K562 (cell line): ENCODE measurements at regions not wholly inside any gene's neighbourhood (a gene's known extent, or its start where the extent isn't known, plus 50 kb on each side); places are given as distances from the start of the nearest gene placed in this dataset.

Experiments
- ATAC-seq: fragments of 200-7000 bp; cut with Tn5 transposase; 3 replicates; pipeline ENCODE4 v1.9.1; 2020; ENCODE audit warnings: moderate library complexity
- BruUV-seq: library from RNA; stranded (reverse); fragments of 400-500 nt; replicated peaks from 2 replicates; lab custom pipeline; 2021; lab: Mats Ljungman, UMichigan
- CTCF ChIA-PET: fragments of 300-600 bp; formaldehyde crosslinking; extraction: SDS; loops from one replicate; lab custom pipeline; 2021; ENCODE audit warnings: low intra/inter-chr PET ratio; lab: Yijun Ruan, JAX
- POLR2A ChIA-PET: fragments of 300-600, 350-650 bp; sonication (Branson Sonifier 250); formaldehyde crosslinking; extraction: SDS; loops from one replicate; lab custom pipeline; 2021; ENCODE audit warnings: antibody characterized with exemption, inconsistent platforms; lab: Yijun Ruan, JAX
- DNase-seq, 4 experiments: peaks; one replicate each; pipeline versions ENCODE4 v3.0.0 to v3.0.0-alpha.2; 2011 to 2018; ENCODE audit warnings: low spot score in 3 of 4, mixed read lengths in 3 of 4; ENCODE audit errors: extremely low read depth in 1 of 4
- FAIRE-seq: peaks from 2 replicates; lab custom pipeline; 2011; peaks lifted over from hg19 to GRCh38; lab: Jason Lieb, UNC
- H2AFZ ChIP-seq: 2 replicates; pipeline ENCODE4 v1.6.0; 2011; ENCODE audit warnings: low read depth, low read length, control low read depth, inconsistent platforms
- H3K27ac ChIP-seq: fragments of 200-600 bp; 3 replicates; pipeline ENCODE4 v1.8.0; 2011; ENCODE audit warnings: low read depth, mild to moderate bottlenecking, control low read depth, inconsistent platforms, low read length, moderate library complexity, mixed read lengths; ENCODE audit errors: extremely low read depth
- H3K27me3 ChIP-seq, 2 experiments: fragments of 300-600 bp in 1 of 2; 2 replicates in 1 of 2; 3 replicates in 1 of 2; pipeline versions ENCODE4 v1.6.0 to v1.8.0; 2011; ENCODE audit warnings: inconsistent platforms in 2 of 2, low read length in 2 of 2, mild to moderate bottlenecking in 1 of 2, mixed read lengths in 1 of 2, moderate library complexity in 1 of 2; ENCODE audit not compliant: control insufficient read depth in 2 of 2, insufficient read depth in 2 of 2
- H3K36me3 ChIP-seq: fragments of 300-600 bp; 3 replicates; pipeline ENCODE4 v1.8.0; 2011; ENCODE audit warnings: mild to moderate bottlenecking, low read length, inconsistent platforms; ENCODE audit not compliant: control insufficient read depth, insufficient read depth
- H3K4me1 ChIP-seq, 2 experiments: fragments of 200-600 bp in 1 of 2; replicated peaks in 1 of 2; 2 replicates in 1 of 2; 3 replicates in 1 of 2; pipeline versions ENCODE4 v1.5.1 to v1.8.0; 2011; ENCODE audit warnings: inconsistent platforms in 2 of 2, low read length in 2 of 2, mild to moderate bottlenecking in 1 of 2, mixed read lengths in 1 of 2, moderate library complexity in 1 of 2; ENCODE audit not compliant: control insufficient read depth in 2 of 2, insufficient read depth in 2 of 2
- H3K4me2 ChIP-seq: 2 replicates; pipeline ENCODE4 v1.6.1; 2011; ENCODE audit warnings: low read length, control low read depth, inconsistent platforms, mixed read lengths; ENCODE audit not compliant: insufficient read depth
- H3K4me3 ChIP-seq: fragments of 200-600 bp; sonication (generic), shearing (Covaris generic); 2 replicates; pipeline ENCODE4 v1.5.1; 2016; ENCODE audit warnings: control low read depth, inconsistent platforms
- H3K79me2 ChIP-seq: fragments of 200-600 bp; 3 replicates; pipeline ENCODE4 v1.8.0; 2011; ENCODE audit warnings: low read length, inconsistent platforms; ENCODE audit not compliant: control insufficient read depth, insufficient read depth
- H3K9ac ChIP-seq, 2 experiments: 2 replicates each; pipeline versions ENCODE4 v1.6.0 to v1.6.1; 2011; ENCODE audit warnings: low read depth in 2 of 2, low read length in 2 of 2, control low read depth in 1 of 2, inconsistent platforms in 1 of 2, mild to moderate bottlenecking in 1 of 2, mixed read lengths in 1 of 2; ENCODE audit not compliant: insufficient read depth in 1 of 2
- H3K9me1 ChIP-seq: one replicate; pipeline ENCODE4 v1.6.0; 2011; ENCODE audit warnings: inconsistent platforms, mild to moderate bottlenecking, low read length, moderate library complexity; ENCODE audit not compliant: control insufficient read depth, insufficient read depth
- H3K9me3 ChIP-seq: replicated peaks from 2 replicates; pipeline ENCODE4 v1.5.1; 2011; ENCODE audit warnings: low read depth, low read length, inconsistent platforms; ENCODE audit not compliant: control insufficient read depth, insufficient read depth
- H4K20me1 ChIP-seq: replicated peaks from 2 replicates; pipeline ENCODE4 v1.6.1; 2011; ENCODE audit warnings: low read length, inconsistent platforms, mixed read lengths; ENCODE audit not compliant: control insufficient read depth, insufficient read depth
- POLR2B ChIP-seq: fragments of 450-650 bp; IDR thresholded peaks from 2 replicates; pipeline ENCODE4 v1.6.1; 2018; ENCODE audit warnings: low read depth; ENCODE audit not compliant: partially characterized antibody
- ZNF134 ChIP-seq: fragments of 250-450 bp; sonication (Bioruptor Pico); conservative IDR thresholded peaks from 2 replicates; pipeline ENCODE4 v1.4.0; 2020
- ZNF347 ChIP-seq: fragments of 450-650 bp; formaldehyde crosslinking; IDR thresholded peaks from 2 replicates; pipeline ENCODE4 v1.4.0; 2020; ENCODE audit warnings: low read depth, mild to moderate bottlenecking, moderate library complexity
- WGBS: fragments of 100-300 bp; shearing (Covaris generic); methylation state at CpG from one replicate; pipeline ENCODE4 v1.1.6; 2016; ENCODE audit warnings: low coverage, mixed read lengths; ENCODE audit not compliant: insufficient coverage; ENCODE audit errors: missing lambda C conversion rate; 5-methylcytosine and 5-hydroxymethylcytosine counted together
- in situ Hi-C: fragments of 300-500 bp; cut with MboI; formaldehyde crosslinking; loops from 4 replicates; pipeline ENCODE4 v1.15.0; 2018; ENCODE audit warnings: inconsistent platforms, mixed read lengths
- intact Hi-C: fragments of 100-400 bp; cut with micrococcal nuclease; formaldehyde crosslinking; loops from 2 replicates; pipeline ENCODE4 v1.14.2; 2022
- TF ChIP-seq, protein P1 (sequence below): fragments of 450-650 bp; IDR thresholded peaks from 2 replicates; pipeline ENCODE4 v1.6.1; 2016; ENCODE audit warnings: missing biosample characterization, missing genetic modification characterization
- TF ChIP-seq, protein P2 (sequence below): fragments of 250-450 bp; sonication (Bioruptor Pico); IDR thresholded peaks from 2 replicates; pipeline ENCODE4 v1.4.0; 2020
- TF ChIP-seq, protein P3 (sequence below): fragments of 450-650 bp; conservative IDR thresholded peaks from 2 replicates; pipeline ENCODE4 v1.6.1; 2016; ENCODE audit warnings: missing genetic modification characterization, low read depth, mild to moderate bottlenecking, missing compliant biosample characterization, moderate library complexity
- TF ChIP-seq, protein P4 (sequence below): sonication (generic); formaldehyde crosslinking; IDR thresholded peaks from 2 replicates; pipeline ENCODE4 v1.8.0; 2023; ENCODE audit warnings: mild to moderate bottlenecking, missing genetic modification reagents

DNA sequence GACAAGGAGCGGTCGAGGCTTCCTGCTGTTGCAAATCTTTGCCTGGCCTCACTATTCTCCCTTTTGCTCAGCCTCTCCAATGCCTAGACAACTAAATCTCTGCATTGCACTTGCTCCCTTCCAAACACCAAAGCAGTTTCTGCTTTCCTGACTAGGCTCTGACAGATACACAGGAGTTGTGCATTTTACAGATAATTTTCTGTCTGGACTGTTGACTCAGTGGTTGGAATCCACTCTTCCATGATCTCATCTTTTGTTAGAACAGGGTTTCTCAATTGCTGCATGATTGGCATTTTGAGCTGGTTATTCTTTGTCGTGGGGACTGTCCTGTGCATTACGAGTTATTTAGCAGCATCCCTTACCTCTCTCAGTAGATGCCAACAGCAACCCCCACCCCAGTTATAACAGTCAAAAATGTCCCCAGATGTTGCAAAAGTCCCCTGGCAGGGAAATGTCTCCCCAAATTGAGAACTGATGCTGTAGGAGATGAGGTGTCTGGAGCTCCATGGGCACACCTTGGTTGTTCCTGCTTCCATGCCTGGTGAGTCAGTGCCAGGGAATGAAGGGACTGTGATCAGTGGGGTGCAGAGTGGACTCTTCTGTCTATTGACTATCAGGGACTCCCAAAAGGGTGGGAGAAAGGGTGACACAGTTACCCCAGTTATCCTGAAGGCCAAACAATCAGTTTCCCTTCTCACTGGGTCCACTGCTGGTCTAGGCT is 557.4 kb upstream of the PSMD7 start (continued):
- TF ChIP-seq, protein P1, sequence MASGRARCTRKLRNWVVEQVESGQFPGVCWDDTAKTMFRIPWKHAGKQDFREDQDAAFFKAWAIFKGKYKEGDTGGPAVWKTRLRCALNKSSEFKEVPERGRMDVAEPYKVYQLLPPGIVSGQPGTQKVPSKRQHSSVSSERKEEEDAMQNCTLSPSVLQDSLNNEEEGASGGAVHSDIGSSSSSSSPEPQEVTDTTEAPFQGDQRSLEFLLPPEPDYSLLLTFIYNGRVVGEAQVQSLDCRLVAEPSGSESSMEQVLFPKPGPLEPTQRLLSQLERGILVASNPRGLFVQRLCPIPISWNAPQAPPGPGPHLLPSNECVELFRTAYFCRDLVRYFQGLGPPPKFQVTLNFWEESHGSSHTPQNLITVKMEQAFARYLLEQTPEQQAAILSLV (tag) = no peak
- no peak for TF ChIP-seq POLR2B
- TF ChIP-seq, all 486 proteins: peak for 0

DNA sequence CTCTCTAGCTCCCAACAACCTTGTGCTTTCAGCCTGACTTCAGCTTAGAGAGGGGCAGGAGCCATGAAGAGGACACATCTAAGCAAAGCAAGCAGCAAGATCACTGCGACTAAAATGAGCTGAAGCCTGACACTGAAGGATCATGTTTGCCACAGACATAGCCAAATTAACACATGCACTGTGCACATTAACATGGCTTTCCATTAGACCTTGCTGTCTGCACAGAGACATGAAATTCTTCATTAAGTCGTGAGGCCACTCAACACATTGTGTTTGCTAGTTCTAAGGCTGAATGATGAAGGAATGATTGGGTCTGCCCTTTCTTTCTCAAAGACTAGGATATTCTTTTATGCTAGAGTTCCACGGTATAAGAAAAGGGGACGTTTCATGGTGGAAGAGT is 558.3 kb upstream of the PSMD7 start:
- no peak for DNase-seq
- Histone ChIP-seq H3K4me3 (no peak overlapping the region), H3K9me3 (no peaks in the 10 kb centered on the region), H3K27ac (no peak overlapping the region), H3K9me1 (no peaks in the 10 kb centered on the region), H4K20me1 (no peaks in the 10 kb centered on the region), H3K27me3 (no peaks in the 10 kb centered on the region), H2AFZ (no peak overlapping the region), H3K36me3 (no peaks in the 10 kb centered on the region), H3K4me1 (no peaks in the 10 kb centered on the region), H3K79me2 (no peaks in the 10 kb centered on the region), H3K4me2 (no peak overlapping the region), H3K9ac (no peak overlapping the region)
- no TSS peak for BruUV-seq
- 0% methylated on average over 4 of the region's 4 CpGs for WGBS
- ChIA-PET CTCF (no interaction called here), POLR2A (interaction anchor here (0.6 kb wide), 1 partner anchor 51 kb away, joined by 3 read pairs; no protein-coding TSS in a partner anchor)
- in situ Hi-C loops (no loop called here), intact Hi-C loops (no loop called here)
- no peak for ATAC-seq
- no peak for FAIRE-seq
- TF ChIP-seq, protein P2, sequence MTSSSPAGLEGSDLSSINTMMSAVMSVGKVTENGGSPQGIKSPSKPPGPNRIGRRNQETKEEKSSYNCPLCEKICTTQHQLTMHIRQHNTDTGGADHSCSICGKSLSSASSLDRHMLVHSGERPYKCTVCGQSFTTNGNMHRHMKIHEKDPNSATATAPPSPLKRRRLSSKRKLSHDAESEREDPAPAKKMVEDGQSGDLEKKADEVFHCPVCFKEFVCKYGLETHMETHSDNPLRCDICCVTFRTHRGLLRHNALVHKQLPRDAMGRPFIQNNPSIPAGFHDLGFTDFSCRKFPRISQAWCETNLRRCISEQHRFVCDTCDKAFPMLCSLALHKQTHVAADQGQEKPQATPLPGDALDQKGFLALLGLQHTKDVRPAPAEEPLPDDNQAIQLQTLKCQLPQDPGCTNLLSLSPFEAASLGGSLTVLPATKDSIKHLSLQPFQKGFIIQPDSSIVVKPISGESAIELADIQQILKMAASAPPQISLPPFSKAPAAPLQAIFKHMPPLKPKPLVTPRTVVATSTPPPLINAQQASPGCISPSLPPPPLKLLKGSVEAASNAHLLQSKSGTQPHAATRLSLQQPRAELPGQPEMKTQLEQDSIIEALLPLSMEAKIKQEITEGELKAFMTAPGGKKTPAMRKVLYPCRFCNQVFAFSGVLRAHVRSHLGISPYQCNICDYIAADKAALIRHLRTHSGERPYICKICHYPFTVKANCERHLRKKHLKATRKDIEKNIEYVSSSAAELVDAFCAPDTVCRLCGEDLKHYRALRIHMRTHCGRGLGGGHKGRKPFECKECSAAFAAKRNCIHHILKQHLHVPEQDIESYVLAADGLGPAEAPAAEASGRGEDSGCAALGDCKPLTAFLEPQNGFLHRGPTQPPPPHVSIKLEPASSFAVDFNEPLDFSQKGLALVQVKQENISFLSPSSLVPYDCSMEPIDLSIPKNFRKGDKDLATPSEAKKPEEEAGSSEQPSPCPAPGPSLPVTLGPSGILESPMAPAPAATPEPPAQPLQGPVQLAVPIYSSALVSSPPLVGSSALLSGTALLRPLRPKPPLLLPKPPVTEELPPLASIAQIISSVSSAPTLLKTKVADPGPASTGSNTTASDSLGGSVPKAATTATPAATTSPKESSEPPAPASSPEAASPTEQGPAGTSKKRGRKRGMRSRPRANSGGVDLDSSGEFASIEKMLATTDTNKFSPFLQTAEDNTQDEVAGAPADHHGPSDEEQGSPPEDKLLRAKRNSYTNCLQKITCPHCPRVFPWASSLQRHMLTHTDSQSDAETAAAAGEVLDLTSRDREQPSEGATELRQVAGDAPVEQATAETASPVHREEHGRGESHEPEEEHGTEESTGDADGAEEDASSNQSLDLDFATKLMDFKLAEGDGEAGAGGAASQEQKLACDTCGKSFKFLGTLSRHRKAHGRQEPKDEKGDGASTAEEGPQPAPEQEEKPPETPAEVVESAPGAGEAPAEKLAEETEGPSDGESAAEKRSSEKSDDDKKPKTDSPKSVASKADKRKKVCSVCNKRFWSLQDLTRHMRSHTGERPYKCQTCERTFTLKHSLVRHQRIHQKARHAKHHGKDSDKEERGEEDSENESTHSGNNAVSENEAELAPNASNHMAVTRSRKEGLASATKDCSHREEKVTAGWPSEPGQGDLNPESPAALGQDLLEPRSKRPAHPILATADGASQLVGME (CRISPR knock-in tag) = no peak
- no peak for TF ChIP-seq ZNF134 (CRISPR knock-in tag)
- TF ChIP-seq, protein P3, sequence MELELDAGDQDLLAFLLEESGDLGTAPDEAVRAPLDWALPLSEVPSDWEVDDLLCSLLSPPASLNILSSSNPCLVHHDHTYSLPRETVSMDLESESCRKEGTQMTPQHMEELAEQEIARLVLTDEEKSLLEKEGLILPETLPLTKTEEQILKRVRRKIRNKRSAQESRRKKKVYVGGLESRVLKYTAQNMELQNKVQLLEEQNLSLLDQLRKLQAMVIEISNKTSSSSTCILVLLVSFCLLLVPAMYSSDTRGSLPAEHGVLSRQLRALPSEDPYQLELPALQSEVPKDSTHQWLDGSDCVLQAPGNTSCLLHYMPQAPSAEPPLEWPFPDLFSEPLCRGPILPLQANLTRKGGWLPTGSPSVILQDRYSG (tag) = no peak
- TF ChIP-seq ZNF347 (CRISPR knock-in tag) = no peak
- TF ChIP-seq, protein P4, sequence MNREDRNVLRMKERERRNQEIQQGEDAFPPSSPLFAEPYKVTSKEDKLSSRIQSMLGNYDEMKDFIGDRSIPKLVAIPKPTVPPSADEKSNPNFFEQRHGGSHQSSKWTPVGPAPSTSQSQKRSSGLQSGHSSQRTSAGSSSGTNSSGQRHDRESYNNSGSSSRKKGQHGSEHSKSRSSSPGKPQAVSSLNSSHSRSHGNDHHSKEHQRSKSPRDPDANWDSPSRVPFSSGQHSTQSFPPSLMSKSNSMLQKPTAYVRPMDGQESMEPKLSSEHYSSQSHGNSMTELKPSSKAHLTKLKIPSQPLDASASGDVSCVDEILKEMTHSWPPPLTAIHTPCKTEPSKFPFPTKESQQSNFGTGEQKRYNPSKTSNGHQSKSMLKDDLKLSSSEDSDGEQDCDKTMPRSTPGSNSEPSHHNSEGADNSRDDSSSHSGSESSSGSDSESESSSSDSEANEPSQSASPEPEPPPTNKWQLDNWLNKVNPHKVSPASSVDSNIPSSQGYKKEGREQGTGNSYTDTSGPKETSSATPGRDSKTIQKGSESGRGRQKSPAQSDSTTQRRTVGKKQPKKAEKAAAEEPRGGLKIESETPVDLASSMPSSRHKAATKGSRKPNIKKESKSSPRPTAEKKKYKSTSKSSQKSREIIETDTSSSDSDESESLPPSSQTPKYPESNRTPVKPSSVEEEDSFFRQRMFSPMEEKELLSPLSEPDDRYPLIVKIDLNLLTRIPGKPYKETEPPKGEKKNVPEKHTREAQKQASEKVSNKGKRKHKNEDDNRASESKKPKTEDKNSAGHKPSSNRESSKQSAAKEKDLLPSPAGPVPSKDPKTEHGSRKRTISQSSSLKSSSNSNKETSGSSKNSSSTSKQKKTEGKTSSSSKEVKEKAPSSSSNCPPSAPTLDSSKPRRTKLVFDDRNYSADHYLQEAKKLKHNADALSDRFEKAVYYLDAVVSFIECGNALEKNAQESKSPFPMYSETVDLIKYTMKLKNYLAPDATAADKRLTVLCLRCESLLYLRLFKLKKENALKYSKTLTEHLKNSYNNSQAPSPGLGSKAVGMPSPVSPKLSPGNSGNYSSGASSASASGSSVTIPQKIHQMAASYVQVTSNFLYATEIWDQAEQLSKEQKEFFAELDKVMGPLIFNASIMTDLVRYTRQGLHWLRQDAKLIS (CRISPR knock-in tag) = no peak
